OCI-LY3 (cell line): ENCODE measurements at regions not wholly inside any gene's neighbourhood (a gene's known extent, or its start where the extent isn't known, plus 50 kb on each side); places are given as distances from the start of the nearest gene placed in this dataset.

Experiments used
- H2AFZ ChIP-seq: fragments of 200-600, 300-600 bp; shearing (Covaris generic); 2 replicates; pipeline ENCODE4 v1.6.0; 2014; ENCODE audit warnings: antibody characterized with exemption, low read depth, low read length
- H3K27ac ChIP-seq: fragments of 200-600, 300-600 bp; sonication (generic); 2 replicates; pipeline ENCODE4 v1.5.1; 2014; ENCODE audit warnings: mild to moderate bottlenecking, low read length, moderate library complexity, mixed read lengths
- H3K27me3 ChIP-seq: fragments of 200-600, 300-600 bp; sonication (generic); 2 replicates; pipeline ENCODE4 v1.6.1; 2014; ENCODE audit warnings: low read depth, low read length, mixed read lengths
- H3K36me3 ChIP-seq: fragments of 200-600, 300-600 bp; sonication (generic); replicated peaks from 2 replicates; pipeline ENCODE3; 2014; ENCODE audit warnings: low read depth, low read length, mixed read lengths
- H3K4me1 ChIP-seq: fragments of 300-600, 200-600 bp; sonication (generic); 2 replicates; pipeline ENCODE4 v1.6.1; 2014; ENCODE audit warnings: low read length, mixed read lengths
- H3K4me2 ChIP-seq: fragments of 200-600, 300-600 bp; sonication (generic); 2 replicates; pipeline ENCODE4 v1.6.1; 2014; ENCODE audit warnings: low read length, mixed read lengths
- H3K4me3 ChIP-seq: fragments of 300-600, 200-600 bp; sonication (generic); 2 replicates; pipeline ENCODE4 v1.5.1; 2014; ENCODE audit warnings: antibody characterized with exemption, mild to moderate bottlenecking, low read length, moderate library complexity
- H3K79me2 ChIP-seq: fragments of 300-600, 200-600 bp; shearing (Covaris generic); 2 replicates; pipeline ENCODE4 v1.6.1; 2014; ENCODE audit warnings: mild to moderate bottlenecking, low read length, mixed read lengths
- H3K9ac ChIP-seq: fragments of 300-600, 200-600 bp; shearing (Covaris generic); 2 replicates; pipeline ENCODE4 v1.6.0; 2014; ENCODE audit warnings: mild to moderate bottlenecking, low read length, moderate library complexity
- H3K9me3 ChIP-seq: fragments of 200-600, 300-600 bp; shearing (Covaris generic); 2 replicates; pipeline ENCODE4 v1.6.1; 2014; ENCODE audit warnings: low read length, mixed read lengths; ENCODE audit not compliant: insufficient read depth
- H4K20me1 ChIP-seq: fragments of 200-600, 300-600 bp; sonication (generic); 2 replicates; pipeline ENCODE4 v1.6.1; 2016; ENCODE audit warnings: low read length, mixed read lengths; ENCODE audit not compliant: insufficient read depth
- CTCF ChIP-seq: fragments of 200-600, 300-600 bp; sonication (generic); IDR thresholded peaks from 2 replicates; pipeline ENCODE4 v1.5.1; 2014; ENCODE audit warnings: antibody characterized with exemption, low read length, low read depth
- EZH2phosphoT487 ChIP-seq: fragments of 200-600 bp; shearing (Covaris generic); IDR thresholded peaks from 2 replicates; pipeline ENCODE4 v1.6.1; 2018; ENCODE audit warnings: antibody characterized with exemption, mixed run types, low read depth

- no peaks in the 10 kb centered on the region for H4K20me1 ChIP-seq
- no peaks in the 10 kb centered on the region for H3K9me3 ChIP-seq
- H3K9ac ChIP-seq, result no peak overlapping the region
- H3K4me2 ChIP-seq, result no peak overlapping the region
- TF ChIP-seq CTCF (no peak), EZH2phosphoT487 (no peak)
- no peaks in the 10 kb centered on the region for H3K4me1 ChIP-seq
- no peak overlapping the region for H3K4me3 ChIP-seq
- no peak overlapping the region for H2AFZ ChIP-seq
- no peaks in the 10 kb centered on the region for H3K36me3 ChIP-seq
- H3K27ac ChIP-seq, result no peak overlapping the region
- no peaks in the 10 kb centered on the region for H3K79me2 ChIP-seq
- H3K27me3 ChIP-seq, result peaks cover 15% of the 10 kb centered on the region
Measured at GRCh38 chr7:140267381-140268226, 90.8 kb upstream of the KDM7A start.

- no peak overlapping the region for H3K9ac ChIP-seq
- H3K27me3 ChIP-seq, result peaks cover 31% of the 10 kb centered on the region
- TF ChIP-seq EZH2phosphoT487 (no peak), CTCF (no peak)
- H3K4me3 ChIP-seq, result no peak overlapping the region
- H3K4me1 ChIP-seq, result no peaks in the 10 kb centered on the region
- no peak overlapping the region for H3K27ac ChIP-seq
- no peaks in the 10 kb centered on the region for H3K36me3 ChIP-seq
- H3K9me3 ChIP-seq, result no peaks in the 10 kb centered on the region
- H3K79me2 ChIP-seq, result no peaks in the 10 kb centered on the region
- no peak overlapping the region for H2AFZ ChIP-seq
- no peaks in the 10 kb centered on the region for H4K20me1 ChIP-seq
- H3K4me2 ChIP-seq, result no peak overlapping the region
Measured at GRCh38 chr7:140263277-140263676, 86.5 kb upstream of the KDM7A start.

DNA sequence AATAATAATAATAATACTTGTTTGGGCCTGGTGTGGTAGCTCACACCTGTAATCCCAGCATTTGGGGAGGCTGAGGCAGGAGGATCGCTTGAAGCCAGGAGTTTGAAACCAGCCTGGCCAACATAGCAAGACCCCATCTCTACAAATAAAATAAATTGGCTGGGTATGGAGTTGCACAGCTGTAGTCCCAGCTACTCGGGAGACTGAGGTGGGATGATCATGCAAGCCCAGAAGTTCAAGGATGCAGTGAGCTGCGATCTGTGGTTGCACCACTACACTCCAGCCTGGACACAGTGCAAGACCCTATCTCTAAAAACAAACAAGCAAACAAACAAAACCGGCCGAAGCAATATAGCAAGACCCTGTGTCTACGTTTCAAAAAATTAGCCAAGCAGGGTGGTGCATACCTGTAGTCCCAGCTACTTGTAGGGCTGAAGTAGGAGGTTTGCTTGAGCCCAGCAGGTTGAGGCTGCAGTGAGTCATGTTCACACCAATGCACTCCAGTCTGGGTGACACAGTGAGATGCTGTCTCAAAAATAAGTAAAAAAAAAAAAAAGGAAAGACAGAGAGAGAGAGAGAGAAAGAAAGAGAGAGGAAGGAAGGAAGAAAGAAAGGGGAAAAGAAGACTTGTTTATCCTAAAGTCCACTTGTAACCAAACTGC is 85.6 kb upstream of the KDM7A start:
- TF ChIP-seq CTCF (no peak), EZH2phosphoT487 (no peak)
- no peaks in the 10 kb centered on the region for H4K20me1 ChIP-seq
- H3K9me3 ChIP-seq, result 0 out of 2 replicates have a peak, but pooled peaks cover 1% of the 10 kb centered on the region
- no peak overlapping the region for H3K27ac ChIP-seq
- no peaks in the 10 kb centered on the region for H3K36me3 ChIP-seq
- H3K4me3 ChIP-seq, result no peak overlapping the region
- H2AFZ ChIP-seq, result no peak overlapping the region
- peaks cover 40% of the 10 kb centered on the region for H3K27me3 ChIP-seq
- no peaks in the 10 kb centered on the region for H3K79me2 ChIP-seq
- no peak overlapping the region for H3K9ac ChIP-seq
- no peak overlapping the region for H3K4me2 ChIP-seq
- no peaks in the 10 kb centered on the region for H3K4me1 ChIP-seq

DNA sequence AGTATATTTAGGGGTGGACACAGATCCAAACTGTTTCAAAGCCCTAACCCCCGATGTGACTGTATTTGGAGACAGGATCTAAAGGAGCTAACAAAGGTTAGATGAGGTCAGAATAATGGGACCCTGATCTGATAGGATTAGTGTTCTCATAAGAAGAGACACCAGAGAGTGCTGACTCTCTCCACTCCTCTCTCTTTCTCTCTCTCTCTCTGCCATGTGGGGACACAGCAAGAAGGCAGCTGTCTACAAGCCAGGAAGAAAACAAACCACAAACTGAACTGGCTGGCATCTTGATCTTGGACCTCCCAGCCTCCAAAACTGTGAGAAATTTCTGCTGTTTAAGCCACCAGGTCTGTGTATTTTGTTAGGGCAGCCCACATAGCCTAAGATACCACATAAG is 84.7 kb upstream of the KDM7A start:
- Histone ChIP-seq H3K4me3 (no peak overlapping the region), H3K4me1 (no peaks in the 10 kb centered on the region), H2AFZ (no peak overlapping the region), H4K20me1 (no peaks in the 10 kb centered on the region), H3K27ac (no peak overlapping the region), H3K4me2 (no peak overlapping the region), H3K9me3 (0 out of 2 replicates have a peak, but pooled peaks cover 5% of the 10 kb centered on the region), H3K79me2 (no peaks in the 10 kb centered on the region), H3K36me3 (no peaks in the 10 kb centered on the region), H3K27me3 (peaks cover 43% of the 10 kb centered on the region), H3K9ac (no peak overlapping the region)
- no peak for TF ChIP-seq EZH2phosphoT487
- TF ChIP-seq CTCF, result no peak
